PC-3 (cell line): ENCODE measurements at regions not wholly inside any gene's neighbourhood (a gene's known extent, or its start where the extent isn't known, plus 50 kb on each side); places are given as distances from the start of the nearest gene placed in this dataset.

Source experiments
- ATAC-seq: fragments of 200-7000 bp; cut with Tn5 transposase; 2 replicates; pipeline ENCODE4 v1.9.1; 2020; ENCODE audit warnings: mild to moderate bottlenecking, moderate library complexity
- BruUV-seq: library from RNA; stranded (reverse); fragments of 400-500 nt; replicated peaks from 2 replicates; lab custom pipeline; 2021; lab: Mats Ljungman, UMichigan
- CTCF ChIA-PET: fragments of 300-600 bp; sonication (Branson Sonifier 250); formaldehyde crosslinking; loops from one replicate; lab custom pipeline; 2022; ENCODE audit warnings: antibody characterized with exemption; lab: Charles Lee
- POLR2A ChIA-PET: fragments of 300-600 bp; sonication (Branson Sonifier 250); formaldehyde crosslinking; loops from one replicate; lab custom pipeline; 2022; ENCODE audit warnings: antibody characterized with exemption; ENCODE audit not compliant: unreplicated experiment; lab: Charles Lee
- DNase-seq: peaks from one replicate; pipeline ENCODE4 v3.0.0-alpha.2; 2015
- H2AFZ ChIP-seq: fragments of 300-600 bp; sonication (generic); 2 replicates; pipeline ENCODE4 v1.6.0; 2016; ENCODE audit warnings: antibody characterized with exemption, low read length
- H3F3A ChIP-seq: fragments of 300-600 bp; sonication (generic); one replicate; pipeline ENCODE4 v1.6.0; 2017; ENCODE audit warnings: antibody characterized with exemption, low read length, control low read depth, mild to moderate bottlenecking; ENCODE audit not compliant: unreplicated experiment
- H3K27ac ChIP-seq: fragments of 300-600 bp; sonication (generic); 2 replicates; pipeline ENCODE4 v1.5.1; 2016; ENCODE audit warnings: mild to moderate bottlenecking, low read length
- H3K27me3 ChIP-seq: fragments of 300-600 bp; sonication (generic); 2 replicates; pipeline ENCODE4 v1.6.1; 2016; ENCODE audit warnings: low read length, mixed read lengths
- H3K36me3 ChIP-seq: fragments of 300-600 bp; sonication (generic); 2 replicates; pipeline ENCODE4 v1.6.1; 2016; ENCODE audit warnings: low read depth, mixed run types, low read length, mixed read lengths
- H3K4me1 ChIP-seq: fragments of 300-600 bp; sonication (generic); 2 replicates; pipeline ENCODE4 v1.5.1; 2016; ENCODE audit warnings: low read length; ENCODE audit not compliant: insufficient read depth
- H3K4me2 ChIP-seq: fragments of 300-600 bp; sonication (generic); 2 replicates; pipeline ENCODE4 v1.6.0; 2016; ENCODE audit warnings: low read length
- H3K4me3 ChIP-seq: fragments of 300-600 bp; sonication (generic); 2 replicates; pipeline ENCODE4 v1.5.1; 2016; ENCODE audit warnings: mild to moderate bottlenecking, low read length, mixed read lengths
- H3K79me2 ChIP-seq: fragments of 300-600 bp; sonication (generic); 2 replicates; pipeline ENCODE4 v1.6.1; 2017; ENCODE audit warnings: low read length, mixed read lengths
- H3K9ac ChIP-seq: fragments of 300-600 bp; sonication (generic); 2 replicates; pipeline ENCODE4 v1.6.0; 2016; ENCODE audit warnings: mild to moderate bottlenecking, low read length
- H3K9me2 ChIP-seq: fragments of 300-600 bp; sonication (generic); replicated peaks from 2 replicates; pipeline ENCODE4 v1.6.1; 2016; ENCODE audit warnings: mixed run types, low read length, mixed read lengths
- H3K9me3 ChIP-seq: fragments of 300-600 bp; sonication (generic); 2 replicates; pipeline ENCODE4 v1.6.1; 2016; ENCODE audit warnings: low read length, mixed read lengths
- H4K20me1 ChIP-seq: fragments of 300-600 bp; sonication (generic); 2 replicates; pipeline ENCODE4 v1.6.1; 2016; ENCODE audit warnings: low read length, mixed read lengths
- EZH2 ChIP-seq: fragments of 300-600 bp; sonication (generic); IDR thresholded peaks from one replicate; pipeline ENCODE4 v1.6.1; 2017; ENCODE audit warnings: antibody characterized with exemption, mild to moderate bottlenecking, low read length; ENCODE audit not compliant: unreplicated experiment
- EZH2phosphoT487 ChIP-seq: fragments of 300-600 bp; sonication (generic); IDR thresholded peaks from 2 replicates; pipeline ENCODE4 v1.6.1; 2018; ENCODE audit warnings: mild to moderate bottlenecking, antibody characterized with exemption, low read length, borderline replicate concordance
- intact Hi-C: fragments of 100-400 bp; cut with micrococcal nuclease; formaldehyde crosslinking; loops from 2 replicates; pipeline ENCODE4 v1.9.0; 2023
- TF ChIP-seq, protein P1 (sequence below): fragments of 300-600 bp; sonication (generic); conservative IDR thresholded peaks from 2 replicates; pipeline ENCODE4 v1.5.1; 2017; ENCODE audit warnings: antibody characterized with exemption, low read depth, mild to moderate bottlenecking, low read length

DNA sequence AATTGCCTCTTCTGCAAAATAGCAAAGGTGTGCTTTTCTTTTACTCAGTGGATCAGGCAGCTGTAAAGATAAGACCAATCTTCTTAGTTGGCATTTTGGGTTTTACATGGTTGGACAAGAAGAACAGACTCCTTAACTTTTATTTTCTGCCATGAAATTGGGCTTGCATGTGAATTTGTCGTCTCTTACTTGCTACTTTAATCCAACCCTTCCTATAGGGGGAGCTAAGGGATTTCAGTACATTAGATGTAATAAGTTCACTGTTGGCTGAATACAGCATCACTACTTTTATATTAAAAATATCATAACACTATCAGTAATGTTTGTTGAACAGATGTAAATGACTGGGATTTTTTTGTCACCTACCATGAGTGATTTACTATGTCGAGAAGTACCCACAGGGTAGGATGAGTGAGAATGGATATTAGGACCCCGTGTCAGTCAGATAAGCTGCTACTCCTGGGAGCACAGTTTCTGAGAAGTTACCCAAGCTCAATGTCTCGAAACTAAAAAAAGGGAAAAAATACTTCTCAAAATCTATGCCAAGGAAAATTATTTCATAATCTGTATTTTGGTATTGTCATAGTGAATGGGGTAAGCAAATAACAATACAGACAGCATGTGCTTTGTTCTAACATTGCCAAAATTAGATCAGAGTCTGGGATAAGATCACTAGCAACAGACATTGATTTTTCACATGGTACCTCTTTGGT lies 127.4 kb upstream of the AGR3 start:
- POLR2A ChIA-PET: no interaction called here
- intact Hi-C loops: no loop called here

DNA sequence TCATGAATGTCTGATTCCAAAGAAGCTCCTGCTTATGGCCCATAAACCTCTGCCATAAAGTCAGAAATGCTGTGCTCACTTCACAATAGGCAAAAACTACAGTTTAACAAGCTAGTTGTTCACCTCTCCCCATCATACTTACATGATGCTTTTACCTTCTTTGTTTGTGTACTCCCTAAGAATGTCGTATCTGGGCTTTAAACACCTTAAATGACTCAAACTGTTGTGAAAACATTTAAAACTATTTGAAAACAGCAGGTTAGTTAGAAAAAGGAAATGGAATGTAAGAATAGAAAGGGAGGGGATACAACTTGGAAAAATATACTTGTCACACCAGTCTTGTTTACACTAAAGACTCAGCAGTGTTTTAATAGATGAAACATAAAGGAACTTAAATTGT lies 128.2 kb upstream of the AGR3 start:
- POLR2A ChIA-PET: interaction anchor here (0.7 kb wide), 1 partner anchor 642 kb away, joined by 3 read pairs; no protein-coding TSS in a partner anchor
- intact Hi-C loops: loop anchor here (1.0 kb wide), 1 partner anchor 31 kb away; no protein-coding TSS in a partner anchor

More for the DNA sequence above, 127.4 kb upstream of the AGR3 start:
- CTCF ChIA-PET: interaction anchor here (0.9 kb wide), 1 partner anchor 83 kb away, joined by 3 read pairs; no protein-coding TSS in a partner anchor
- Histone ChIP-seq H4K20me1 (no peaks in the 10 kb centered on the region), H3K36me3 (no peaks in the 10 kb centered on the region), H3K4me3 (no peak overlapping the region), H3K27ac (no peak overlapping the region; the same call in 1 of the 2 replicates), H3K4me2 (no peak overlapping the region), H3K9me3 (no peaks in the 10 kb centered on the region), H3K4me1 (peaks cover 28% of the 10 kb centered on the region), H3K27me3 (no peaks in the 10 kb centered on the region), H3K9ac (no peak overlapping the region), H3F3A (no peaks in the 10 kb centered on the region), H2AFZ (no peak overlapping the region), H3K79me2 (no peaks in the 10 kb centered on the region), H3K9me2 (no peaks in the 10 kb centered on the region)
- no TSS peak for BruUV-seq
- TF ChIP-seq EZH2 (no peak), EZH2phosphoT487 (no peak)
- TF ChIP-seq, protein P1, sequence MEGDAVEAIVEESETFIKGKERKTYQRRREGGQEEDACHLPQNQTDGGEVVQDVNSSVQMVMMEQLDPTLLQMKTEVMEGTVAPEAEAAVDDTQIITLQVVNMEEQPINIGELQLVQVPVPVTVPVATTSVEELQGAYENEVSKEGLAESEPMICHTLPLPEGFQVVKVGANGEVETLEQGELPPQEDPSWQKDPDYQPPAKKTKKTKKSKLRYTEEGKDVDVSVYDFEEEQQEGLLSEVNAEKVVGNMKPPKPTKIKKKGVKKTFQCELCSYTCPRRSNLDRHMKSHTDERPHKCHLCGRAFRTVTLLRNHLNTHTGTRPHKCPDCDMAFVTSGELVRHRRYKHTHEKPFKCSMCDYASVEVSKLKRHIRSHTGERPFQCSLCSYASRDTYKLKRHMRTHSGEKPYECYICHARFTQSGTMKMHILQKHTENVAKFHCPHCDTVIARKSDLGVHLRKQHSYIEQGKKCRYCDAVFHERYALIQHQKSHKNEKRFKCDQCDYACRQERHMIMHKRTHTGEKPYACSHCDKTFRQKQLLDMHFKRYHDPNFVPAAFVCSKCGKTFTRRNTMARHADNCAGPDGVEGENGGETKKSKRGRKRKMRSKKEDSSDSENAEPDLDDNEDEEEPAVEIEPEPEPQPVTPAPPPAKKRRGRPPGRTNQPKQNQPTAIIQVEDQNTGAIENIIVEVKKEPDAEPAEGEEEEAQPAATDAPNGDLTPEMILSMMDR: peak; percentile 72
- DNase-seq: peak; percentile 64
- no peak for ATAC-seq

More for the DNA sequence above, 128.2 kb upstream of the AGR3 start:
- H3K36me3 ChIP-seq: no peaks in the 10 kb centered on the region
- no peaks in the 10 kb centered on the region for H3K79me2 ChIP-seq
- no TSS peak for BruUV-seq
- no peaks in the 10 kb centered on the region for H3K9me2 ChIP-seq
- H3F3A ChIP-seq: no peaks in the 10 kb centered on the region
- CTCF ChIA-PET: interaction anchor here (0.9 kb wide), 1 partner anchor 130 kb away, joined by 4 read pairs; no protein-coding TSS in a partner anchor
- peak overlapping the region; percentile 27 for H3K27ac ChIP-seq
- no peaks in the 10 kb centered on the region for H3K9me3 ChIP-seq
- H3K4me1 ChIP-seq: peaks cover 28% of the 10 kb centered on the region
- no peak for DNase-seq
- TF ChIP-seq, protein P1: no peak
- no peak for TF ChIP-seq EZH2phosphoT487
- TF ChIP-seq EZH2: no peak
- no peak overlapping the region for H3K9ac ChIP-seq
- H4K20me1 ChIP-seq: no peaks in the 10 kb centered on the region
- peak; percentile 60 for ATAC-seq
- no peaks in the 10 kb centered on the region for H3K27me3 ChIP-seq
- H2AFZ ChIP-seq: 0 out of 2 replicates have a peak overlapping the region, but pooled peaks have one; percentile 18
- H3K4me2 ChIP-seq: 0 out of 2 replicates have a peak overlapping the region, but pooled peaks have one; percentile 12
- no peak overlapping the region for H3K4me3 ChIP-seq
